MV-4-11 (cell line): ENCODE measurements at regions not wholly inside any gene's neighbourhood (a gene's known extent, or its start where the extent isn't known, plus 50 kb on each side); places are given as distances from the start of the nearest gene placed in this dataset.
"Not testable (repeated sequence)": the region's sequence is repeated elsewhere in the genome, so short reads cannot be mapped to it uniquely, and the experiment has no call there.

ENCODE experiments used
- DNase-seq: peaks from one replicate; lab custom pipeline; 2025; lab: John Stamatoyannopoulos, UW

GRCh38 chr1:91098299-91098906, 76.6 kb upstream of the ZNF644 start:
- DNase-seq = no peak

GRCh38 chr1:91095321-91095720, 73.5 kb upstream of the ZNF644 start:
- DNase-seq = not testable (repeated sequence)

- no peak for DNase-seq
Observed at GRCh38 chr1:91092503-91092902, 70.7 kb upstream of the ZNF644 start.

GRCh38 chr1:91091812-91092211, 70.0 kb upstream of the ZNF644 start:
- DNase-seq = no peak

GRCh38 chr1:91080650-91081049, 58.8 kb upstream of the ZNF644 start:
- DNase-seq = no peak

- no peak for DNase-seq
Observed at GRCh38 chr1:91078859-91079258, 57.0 kb upstream of the ZNF644 start.

GRCh38 chr1:91076834-91077233, 55.0 kb upstream of the ZNF644 start:
- DNase-seq = no peak

- peak; percentile 75 for DNase-seq
Observed at GRCh38 chr1:91075233-91076135, 53.6 kb upstream of the ZNF644 start.

GRCh38 chr1:91073299-91073698, 51.5 kb upstream of the ZNF644 start:
- DNase-seq = no peak

GRCh38 chr1:91071838-91072237, 50.0 kb upstream of the ZNF644 start:
- no peak for DNase-seq
